ENCODE measurements at regions not wholly inside any gene's neighbourhood (a gene's known extent, or its start where the extent isn't known, plus 50 kb on each side); places are given as distances from the start of the nearest gene placed in this dataset. TPM values are rescaled to one million over a fixed set of nuclear protein-coding genes. Genes with fewer than 3 reads are reported as not detected.
"Not testable (repeated sequence)": the region's sequence is repeated elsewhere in the genome, so short reads cannot be mapped to it uniquely, and the experiment has no call there.

- TF ChIP-seq CTCF (IDR thresholded peaks at IDR 0.05; ENCODE audit: unreplicated experiment), result no peak
- no peaks in the 10 kb centered on the region for H3K4me1 Mint-ChIP-seq (ENCODE audit: unreplicated experiment)
- H3K27me3 Mint-ChIP-seq (ENCODE audit: unreplicated experiment), result peaks cover 2% of the 10 kb centered on the region
- H3K4me3 Mint-ChIP-seq (ENCODE audit: unreplicated experiment), result no peak overlapping the region
- no peak for DNase-seq (ENCODE audit: low spot score)
- H3K36me3 Mint-ChIP-seq (ENCODE audit: low read depth, unreplicated experiment), result no peaks in the 10 kb centered on the region
- no peak overlapping the region for H3K27ac Mint-ChIP-seq (ENCODE audit: unreplicated experiment)
- no peaks in the 10 kb centered on the region for H3K9me3 Mint-ChIP-seq (ENCODE audit: unreplicated experiment)
Measured at GRCh38 chr5:87211676-87212075, 56.0 kb upstream of the RASA1 start.

- not testable (repeated sequence) for H3K9me3 Mint-ChIP-seq (ENCODE audit: unreplicated experiment); H3K27ac Mint-ChIP-seq (ENCODE audit: unreplicated experiment); H3K36me3 Mint-ChIP-seq (ENCODE audit: low read depth, unreplicated experiment); DNase-seq (ENCODE audit: low spot score); H3K27me3 Mint-ChIP-seq (ENCODE audit: unreplicated experiment); H3K4me1 Mint-ChIP-seq (ENCODE audit: unreplicated experiment); H3K4me3 Mint-ChIP-seq (ENCODE audit: unreplicated experiment)
Measured at GRCh38 chr5:87212183-87212582, 55.5 kb upstream of the RASA1 start.

- H3K36me3 Mint-ChIP-seq (ENCODE audit: low read depth, unreplicated experiment); H3K27ac Mint-ChIP-seq (ENCODE audit: unreplicated experiment); DNase-seq (ENCODE audit: low spot score); H3K27me3 Mint-ChIP-seq (ENCODE audit: unreplicated experiment); H3K4me1 Mint-ChIP-seq (ENCODE audit: unreplicated experiment); H3K9me3 Mint-ChIP-seq (ENCODE audit: unreplicated experiment); H3K4me3 Mint-ChIP-seq (ENCODE audit: unreplicated experiment): not testable (repeated sequence)
Measured at GRCh38 chr5:87217480-87217879, 50.2 kb upstream of the RASA1 start.

Small RNA genes lying in the stretch of these regions (microRNA-seq; reads per million reads assigned to microRNA genes)
- not detected for gene MIR4280 (ENCODE audit: unreplicated experiment)

Measured in endothelial cell (in vitro differentiated cells).